Left ventricle myocardium inferior (tissue), 1 donor: ENCODE measurements at regions not wholly inside any gene's neighbourhood (a gene's known extent, or its start where the extent isn't known, plus 50 kb on each side); places are given as distances from the start of the nearest gene placed in this dataset.

Source experiments
- DNase-seq: peaks from one replicate; pipeline ENCODE4 v3.0.0-alpha.2; 2020
- H3K27ac ChIP-seq: fragments of 200-600 bp; replicated peaks from 2 replicates; pipeline ENCODE4 v1.8.0; 2021
- H3K27me3 ChIP-seq: fragments of 200-600 bp; 2 replicates; pipeline ENCODE4 v1.8.0; 2021; ENCODE audit warnings: low read depth
- H3K36me3 ChIP-seq: fragments of 200-600 bp; 2 replicates; pipeline ENCODE4 v1.8.0; 2021
- H3K4me1 ChIP-seq: fragments of 200-600 bp; 2 replicates; pipeline ENCODE4 v1.8.0; 2021
- H3K4me3 ChIP-seq: fragments of 200-600 bp; 2 replicates; pipeline ENCODE4 v1.8.0; 2021; ENCODE audit warnings: mild to moderate bottlenecking, moderate library complexity
- H3K9me3 ChIP-seq: fragments of 200-600 bp; replicated peaks from 2 replicates; pipeline ENCODE4 v1.8.0; 2021
- intact Hi-C: fragments of 100-400 bp; cut with micrococcal nuclease; formaldehyde crosslinking; loops from one replicate; pipeline ENCODE4 v1.11.0; 2022
- TF ChIP-seq, protein P1 (sequence below): fragments of 200-600 bp; IDR thresholded peaks from 2 replicates; pipeline ENCODE4 v1.8.0; 2021; ENCODE audit warnings: antibody characterized with exemption, mild to moderate bottlenecking, borderline replicate concordance
- donor health status: DM: no; HTN: yes; CAD: no; lungs with severe emphysema.

DNA sequence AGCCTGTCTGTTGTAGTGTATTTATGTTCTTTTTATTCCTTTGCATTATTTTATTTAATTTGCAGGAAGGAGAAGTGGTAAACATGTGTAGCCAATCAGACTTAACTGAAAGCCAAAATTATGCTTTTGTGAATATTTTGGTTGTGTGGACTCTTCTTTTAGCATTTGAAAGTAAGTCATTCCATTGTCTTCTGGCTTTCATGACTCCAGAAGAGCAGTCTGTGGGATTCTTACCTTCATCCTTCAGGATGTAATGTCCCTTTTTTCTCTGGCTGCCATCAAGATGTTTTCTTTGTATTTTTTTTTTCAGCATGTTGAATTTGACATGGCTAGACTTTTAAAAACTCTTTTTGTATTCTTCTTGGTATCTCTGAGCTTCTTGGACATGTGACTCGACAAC is 895.2 kb upstream of the ZEB2 start:
- TF ChIP-seq, protein P1, sequence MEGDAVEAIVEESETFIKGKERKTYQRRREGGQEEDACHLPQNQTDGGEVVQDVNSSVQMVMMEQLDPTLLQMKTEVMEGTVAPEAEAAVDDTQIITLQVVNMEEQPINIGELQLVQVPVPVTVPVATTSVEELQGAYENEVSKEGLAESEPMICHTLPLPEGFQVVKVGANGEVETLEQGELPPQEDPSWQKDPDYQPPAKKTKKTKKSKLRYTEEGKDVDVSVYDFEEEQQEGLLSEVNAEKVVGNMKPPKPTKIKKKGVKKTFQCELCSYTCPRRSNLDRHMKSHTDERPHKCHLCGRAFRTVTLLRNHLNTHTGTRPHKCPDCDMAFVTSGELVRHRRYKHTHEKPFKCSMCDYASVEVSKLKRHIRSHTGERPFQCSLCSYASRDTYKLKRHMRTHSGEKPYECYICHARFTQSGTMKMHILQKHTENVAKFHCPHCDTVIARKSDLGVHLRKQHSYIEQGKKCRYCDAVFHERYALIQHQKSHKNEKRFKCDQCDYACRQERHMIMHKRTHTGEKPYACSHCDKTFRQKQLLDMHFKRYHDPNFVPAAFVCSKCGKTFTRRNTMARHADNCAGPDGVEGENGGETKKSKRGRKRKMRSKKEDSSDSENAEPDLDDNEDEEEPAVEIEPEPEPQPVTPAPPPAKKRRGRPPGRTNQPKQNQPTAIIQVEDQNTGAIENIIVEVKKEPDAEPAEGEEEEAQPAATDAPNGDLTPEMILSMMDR: no peak
- H3K36me3 ChIP-seq: no peaks in the 10 kb centered on the region
- H3K27ac ChIP-seq: no peak overlapping the region
- intact Hi-C loops: no loop called here
- H3K4me3 ChIP-seq: no peak overlapping the region
- peaks cover 27% of the 10 kb centered on the region for H3K9me3 ChIP-seq
- no peak for DNase-seq
- H3K27me3 ChIP-seq: no peaks in the 10 kb centered on the region
- H3K4me1 ChIP-seq: no peaks in the 10 kb centered on the region

DNA sequence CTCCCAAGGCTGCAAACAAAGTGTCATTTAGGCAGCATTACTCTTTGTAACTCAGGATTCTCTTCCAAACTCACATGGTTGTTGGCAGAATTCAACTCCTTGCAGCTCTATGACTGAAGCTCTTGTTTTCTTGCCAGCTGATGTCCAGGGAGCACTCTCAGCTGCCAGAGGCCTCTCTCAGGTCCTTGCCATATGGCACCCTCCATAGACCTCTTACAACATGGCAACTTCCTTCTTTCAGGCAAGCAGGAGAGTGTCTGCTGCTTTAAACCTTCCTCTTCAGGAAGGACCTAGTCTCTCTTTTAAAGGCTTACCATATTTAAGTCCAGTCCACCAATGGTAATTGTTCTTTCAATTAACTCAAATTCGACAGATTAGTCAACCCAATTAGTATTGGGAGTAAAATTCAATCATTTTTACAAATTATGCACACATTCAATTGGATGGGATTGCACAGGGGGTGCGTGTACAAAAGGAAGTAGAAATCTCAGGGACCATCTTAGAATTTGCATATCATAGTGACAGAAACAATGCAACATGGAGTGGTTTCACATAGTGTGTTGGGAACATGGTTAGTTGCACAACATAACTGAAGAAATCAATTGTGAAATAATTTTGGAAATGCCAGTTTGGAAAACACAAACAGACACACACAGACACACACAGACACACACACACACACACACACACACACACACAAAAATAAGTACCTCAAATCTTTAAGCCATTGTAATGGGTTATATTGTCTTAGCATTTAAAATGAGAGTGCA is 893.5 kb upstream of the ZEB2 start:
- Histone ChIP-seq H3K36me3 (no peaks in the 10 kb centered on the region), H3K9me3 (peaks cover 26% of the 10 kb centered on the region), H3K4me1 (no peaks in the 10 kb centered on the region), H3K27me3 (no peaks in the 10 kb centered on the region), H3K4me3 (no peak overlapping the region), H3K27ac (no peak overlapping the region)
- TF ChIP-seq, protein P1: no peak
- intact Hi-C loops: no loop called here
- no peak for DNase-seq

DNA sequence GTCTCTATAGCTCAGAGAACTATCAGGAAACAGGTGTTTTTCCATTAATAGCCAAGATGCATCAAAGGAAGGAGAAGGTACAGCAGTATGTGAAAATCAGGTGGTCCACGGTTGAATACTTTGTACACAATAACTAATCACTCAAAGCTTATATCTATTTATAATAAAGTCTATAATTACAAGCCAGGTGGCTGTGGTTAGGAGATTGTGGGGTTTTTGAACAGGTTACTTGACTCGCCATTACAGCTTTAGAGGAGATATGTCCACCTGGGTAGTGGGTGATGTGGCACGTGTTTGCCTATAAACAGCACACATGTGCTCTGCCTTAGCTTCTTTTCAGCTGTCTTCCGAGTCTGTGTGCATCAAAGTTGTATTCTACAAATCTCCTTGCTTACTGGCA is 892.2 kb upstream of the ZEB2 start:
- H3K36me3 ChIP-seq: no peaks in the 10 kb centered on the region
- TF ChIP-seq, protein P1: no peak
- no peaks in the 10 kb centered on the region for H3K4me1 ChIP-seq
- no peak overlapping the region for H3K27ac ChIP-seq
- no peak overlapping the region for H3K4me3 ChIP-seq
- peaks cover 26% of the 10 kb centered on the region for H3K9me3 ChIP-seq
- intact Hi-C loops: no loop called here
- no peaks in the 10 kb centered on the region for H3K27me3 ChIP-seq
- no peak for DNase-seq

DNA sequence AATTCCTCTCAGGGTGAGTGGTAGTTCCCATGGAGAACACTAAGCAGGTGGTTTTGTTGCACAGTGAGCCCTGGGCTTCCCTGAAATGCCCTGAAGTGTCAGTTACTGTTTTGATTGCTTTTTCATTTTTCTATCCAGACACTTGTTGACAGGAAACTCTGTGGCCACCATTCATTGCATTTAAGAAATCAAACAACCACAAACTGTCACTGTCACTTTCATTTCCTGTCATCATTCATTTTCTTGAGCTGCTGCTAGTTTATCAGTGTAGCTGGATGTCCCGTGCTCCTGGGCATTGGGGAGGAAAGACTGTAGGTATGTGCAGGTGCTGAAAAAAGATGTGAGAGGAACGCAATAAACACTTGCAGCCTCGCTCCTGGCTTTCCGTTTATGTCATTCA is 891.6 kb upstream of the ZEB2 start:
- peaks cover 26% of the 10 kb centered on the region for H3K9me3 ChIP-seq
- H3K4me1 ChIP-seq: no peaks in the 10 kb centered on the region
- no peak overlapping the region for H3K27ac ChIP-seq
- no peak for DNase-seq
- intact Hi-C loops: no loop called here
- TF ChIP-seq, protein P1: no peak
- no peaks in the 10 kb centered on the region for H3K36me3 ChIP-seq
- no peak overlapping the region for H3K4me3 ChIP-seq
- no peaks in the 10 kb centered on the region for H3K27me3 ChIP-seq

DNA sequence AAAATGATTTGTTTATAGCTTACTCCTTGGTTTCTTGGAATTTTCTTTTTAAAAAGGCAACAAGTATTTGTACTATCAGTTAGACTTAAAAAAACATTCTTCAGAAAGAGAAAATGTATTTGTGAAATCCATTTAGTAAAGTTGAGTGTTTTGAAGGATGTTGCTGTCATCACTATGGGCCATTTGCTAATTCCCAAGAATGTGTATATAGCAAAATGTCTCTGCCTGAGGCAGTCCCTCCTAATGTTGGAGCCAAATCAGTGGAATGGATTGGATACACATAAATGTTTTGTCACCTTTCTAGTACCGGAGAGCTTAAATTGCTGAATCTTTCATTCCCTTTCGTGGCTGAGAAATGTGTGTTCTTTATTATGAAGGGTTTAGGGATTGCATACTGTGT is 890.2 kb upstream of the ZEB2 start:
- Histone ChIP-seq H3K4me1 (no peaks in the 10 kb centered on the region), H3K27ac (no peak overlapping the region), H3K36me3 (no peaks in the 10 kb centered on the region), H3K9me3 (peaks cover 14% of the 10 kb centered on the region), H3K27me3 (no peaks in the 10 kb centered on the region), H3K4me3 (no peak overlapping the region)
- intact Hi-C loops: no loop called here
- TF ChIP-seq, protein P1: no peak
- no peak for DNase-seq
